NOMO-1 (cell line): ENCODE measurements at regions not wholly inside any gene's neighbourhood (a gene's known extent, or its start where the extent isn't known, plus 50 kb on each side); places are given as distances from the start of the nearest gene placed in this dataset.
"Not testable (repeated sequence)": the region's sequence is repeated elsewhere in the genome, so short reads cannot be mapped to it uniquely, and the experiment has no call there.

Experiments used
- DNase-seq, 2 experiments: peaks; one replicate each; lab custom pipeline; 2025; ENCODE audit not compliant: unreplicated experiment in 2 of 2; lab: John Stamatoyannopoulos, UW

- DNase-seq: not testable (repeated sequence)
These were observed 50.8 kb downstream of the PPIAL4G start for GRCh38 chr1:148432318-148432717.

GRCh38 chr1:148429856-148430255 lies 53.2 kb downstream of the PPIAL4G start:
- not testable (repeated sequence) for DNase-seq

- not testable (repeated sequence) for DNase-seq
These were observed 56.0 kb downstream of the PPIAL4G start for GRCh38 chr1:148426940-148427611.

- not testable (repeated sequence) for DNase-seq
These were observed 56.7 kb downstream of the PPIAL4G start for GRCh38 chr1:148426385-148426784.

- peak in 1 of 2 experiments; percentile 33 for DNase-seq
These were observed 58.7 kb downstream of the PPIAL4G start for GRCh38 chr1:148424143-148425003.

GRCh38 chr1:148422921-148423320 lies 60.2 kb downstream of the PPIAL4G start:
- not testable (repeated sequence) for DNase-seq

- not testable (repeated sequence) for DNase-seq
These were observed 65.9 kb downstream of the PPIAL4G start for GRCh38 chr1:148417241-148417640.

- not testable (repeated sequence) for DNase-seq
These were observed 69.7 kb downstream of the PPIAL4G start for GRCh38 chr1:148413385-148413784.

- DNase-seq: not testable (repeated sequence)
These were observed 78.1 kb downstream of the PPIAL4G start for GRCh38 chr1:148404786-148405568.

- DNase-seq: not testable (repeated sequence)
These were observed 79.2 kb downstream of the PPIAL4G start for GRCh38 chr1:148403925-148404324.

- DNase-seq: not testable (repeated sequence)
These were observed 80.0 kb downstream of the PPIAL4G start for GRCh38 chr1:148403085-148403456.

GRCh38 chr1:148402152-148403084 lies 80.7 kb downstream of the PPIAL4G start:
- peak; percentile 75 to 83 for DNase-seq

GRCh38 chr1:148397516-148397915 lies 85.6 kb downstream of the PPIAL4G start:
- peak in 1 of 2 experiments; percentile 22 for DNase-seq

GRCh38 chr1:148392505-148392904 lies 90.6 kb downstream of the PPIAL4G start:
- not testable (repeated sequence) for DNase-seq

GRCh38 chr1:148391323-148391722 lies 91.8 kb downstream of the PPIAL4G start:
- DNase-seq: not testable (repeated sequence)

- no peak for DNase-seq
These were observed 94.1 kb downstream of the PPIAL4G start for GRCh38 chr1:148389027-148389339.

- DNase-seq: peak; percentile 84 to 85
These were observed 94.7 kb downstream of the PPIAL4G start for GRCh38 chr1:148388260-148389026.

- DNase-seq: not testable (repeated sequence)
These were observed 95.2 kb downstream of the PPIAL4G start for GRCh38 chr1:148387949-148388259.

GRCh38 chr1:148387122-148387948 lies 95.8 kb downstream of the PPIAL4G start:
- not testable (repeated sequence) for DNase-seq
